Fibroblast of pulmonary artery (primary cell): ENCODE measurements at regions not wholly inside any gene's neighbourhood (a gene's known extent, or its start where the extent isn't known, plus 50 kb on each side); places are given as distances from the start of the nearest gene placed in this dataset.

Experiments used
- DNase-seq: peaks from one replicate; pipeline ENCODE4 v3.0.0-alpha.2; 2010; ENCODE audit warnings: low read depth
- H3K4me3 ChIP-seq: replicated peaks from 2 replicates; pipeline ENCODE4 v1.5.1; 2011; ENCODE audit warnings: low read depth, mild to moderate bottlenecking, control low read depth, low read length, moderate library complexity
- CTCF ChIP-seq: IDR thresholded peaks from 2 replicates; pipeline ENCODE4 v1.5.1; 2011; ENCODE audit warnings: mild to moderate bottlenecking, control low read depth, low read length, inconsistent platforms; ENCODE audit errors: missing control alignments

GRCh38 chr16:9499941-9500593 is 408.6 kb downstream of the HAPSTR1 start:
- no peak for TF ChIP-seq CTCF
- H3K4me3 ChIP-seq = no peak overlapping the region

GRCh38 chr16:9500872-9501271 is 409.4 kb downstream of the HAPSTR1 start:
- TF ChIP-seq CTCF = no peak
- no peak for DNase-seq
- no peak overlapping the region for H3K4me3 ChIP-seq

More at GRCh38 chr16:9499941-9500593, 408.6 kb downstream of the HAPSTR1 start:
- DNase-seq = no peak

GRCh38 chr16:9503251-9503984 is 412.0 kb downstream of the HAPSTR1 start:
- no peak for TF ChIP-seq CTCF
- no peak overlapping the region for H3K4me3 ChIP-seq
- no peak for DNase-seq

GRCh38 chr16:9508328-9508936 is 417.0 kb downstream of the HAPSTR1 start:
- H3K4me3 ChIP-seq = no peak overlapping the region
- TF ChIP-seq CTCF = no peak
- DNase-seq = no peak

- no peak overlapping the region for H3K4me3 ChIP-seq
- no peak for DNase-seq
- no peak for TF ChIP-seq CTCF
Observed at GRCh38 chr16:9509663-9510062, 418.2 kb downstream of the HAPSTR1 start.

GRCh38 chr16:9511389-9511788 is 419.9 kb downstream of the HAPSTR1 start:
- no peak for DNase-seq
- no peak for TF ChIP-seq CTCF
- H3K4me3 ChIP-seq = no peak overlapping the region

GRCh38 chr16:9516444-9516843 is 425.0 kb downstream of the HAPSTR1 start:
- no peak for DNase-seq
- no peak overlapping the region for H3K4me3 ChIP-seq
- no peak for TF ChIP-seq CTCF
